ENCODE measurements at regions not wholly inside any gene's neighbourhood (a gene's known extent, or its start where the extent isn't known, plus 50 kb on each side); places are given as distances from the start of the nearest gene placed in this dataset.

DNA sequence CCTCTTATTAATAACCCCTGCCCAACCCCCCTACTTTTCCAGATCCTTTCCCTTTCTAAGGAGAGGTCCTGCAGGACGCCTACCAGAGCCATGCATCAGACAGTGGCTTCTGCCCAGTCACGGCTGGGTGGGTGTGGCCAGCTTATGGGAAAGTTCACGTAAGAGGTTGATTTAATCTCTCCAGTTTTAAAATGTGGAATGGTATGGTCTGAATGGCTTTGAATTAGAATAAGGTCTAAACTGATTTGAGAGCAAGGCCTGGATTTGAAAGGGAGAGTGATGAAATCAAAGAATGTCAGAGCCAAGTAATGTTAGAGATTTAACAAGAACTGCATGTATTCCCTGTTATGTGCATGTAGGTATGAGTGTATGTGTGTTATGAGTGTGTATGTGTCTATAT, 275.7 kb downstream of the PAX1 start:
- no peak for DNase-seq (ENCODE audit: extremely low spot score in 2 of 2)
- Histone ChIP-seq H3K27ac (no peak overlapping the region), H3K4me1 (no peaks in the 10 kb centered on the region), H3K4me3 (no peak overlapping the region), H3K27me3 (no peaks in the 10 kb centered on the region), H3K36me3 (no peaks in the 10 kb centered on the region), H3K9me3 (no peaks in the 10 kb centered on the region)
- intact Hi-C loops (cut with DNase I), result no loop called here
- TF ChIP-seq POLR2A (IDR thresholded peaks at IDR 0.05), result no peak
- TF ChIP-seq, protein P1, sequence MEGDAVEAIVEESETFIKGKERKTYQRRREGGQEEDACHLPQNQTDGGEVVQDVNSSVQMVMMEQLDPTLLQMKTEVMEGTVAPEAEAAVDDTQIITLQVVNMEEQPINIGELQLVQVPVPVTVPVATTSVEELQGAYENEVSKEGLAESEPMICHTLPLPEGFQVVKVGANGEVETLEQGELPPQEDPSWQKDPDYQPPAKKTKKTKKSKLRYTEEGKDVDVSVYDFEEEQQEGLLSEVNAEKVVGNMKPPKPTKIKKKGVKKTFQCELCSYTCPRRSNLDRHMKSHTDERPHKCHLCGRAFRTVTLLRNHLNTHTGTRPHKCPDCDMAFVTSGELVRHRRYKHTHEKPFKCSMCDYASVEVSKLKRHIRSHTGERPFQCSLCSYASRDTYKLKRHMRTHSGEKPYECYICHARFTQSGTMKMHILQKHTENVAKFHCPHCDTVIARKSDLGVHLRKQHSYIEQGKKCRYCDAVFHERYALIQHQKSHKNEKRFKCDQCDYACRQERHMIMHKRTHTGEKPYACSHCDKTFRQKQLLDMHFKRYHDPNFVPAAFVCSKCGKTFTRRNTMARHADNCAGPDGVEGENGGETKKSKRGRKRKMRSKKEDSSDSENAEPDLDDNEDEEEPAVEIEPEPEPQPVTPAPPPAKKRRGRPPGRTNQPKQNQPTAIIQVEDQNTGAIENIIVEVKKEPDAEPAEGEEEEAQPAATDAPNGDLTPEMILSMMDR (IDR thresholded peaks at IDR 0.05), result no peak
- TF ChIP-seq POLR2AphosphoS5 (IDR thresholded peaks at IDR 0.05; ENCODE audit: insufficient read depth in 1 of 2, low read depth in 1 of 2), result no peak

DNA sequence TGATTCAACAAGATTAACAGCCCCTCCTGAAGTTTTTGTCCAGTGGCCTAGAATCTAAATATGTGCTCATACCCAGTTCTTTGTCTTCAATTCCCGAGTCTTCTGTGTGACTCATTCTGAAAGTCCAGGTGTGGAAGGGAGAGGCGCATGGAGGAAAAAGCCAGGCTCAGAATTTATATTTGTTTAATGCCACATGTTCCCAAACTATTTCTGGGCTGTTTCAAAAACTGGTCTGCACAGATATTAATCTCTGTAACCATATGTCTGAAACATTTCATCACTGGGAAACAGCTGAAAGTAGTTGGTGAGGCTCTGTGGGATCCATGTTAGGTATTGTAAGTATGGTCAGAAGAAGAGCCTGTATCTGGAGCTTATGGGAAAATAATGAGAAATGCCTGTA, 266.0 kb downstream of the PAX1 start:
- TF ChIP-seq, protein P1 (IDR thresholded peaks at IDR 0.05), result no peak
- no peak for TF ChIP-seq POLR2A (IDR thresholded peaks at IDR 0.05)
- TF ChIP-seq POLR2AphosphoS5 (IDR thresholded peaks at IDR 0.05; ENCODE audit: insufficient read depth in 1 of 2, low read depth in 1 of 2), result no peak
- no peak overlapping the region for H3K27ac ChIP-seq
- no peaks in the 10 kb centered on the region for H3K36me3 ChIP-seq
- no peak overlapping the region for H3K4me3 ChIP-seq
- H3K4me1 ChIP-seq, result no peaks in the 10 kb centered on the region
- no peak for DNase-seq (ENCODE audit: extremely low spot score in 2 of 2)
- intact Hi-C loops (cut with DNase I), result no loop called here
- no peaks in the 10 kb centered on the region for H3K27me3 ChIP-seq
- no peaks in the 10 kb centered on the region for H3K9me3 ChIP-seq

DNA sequence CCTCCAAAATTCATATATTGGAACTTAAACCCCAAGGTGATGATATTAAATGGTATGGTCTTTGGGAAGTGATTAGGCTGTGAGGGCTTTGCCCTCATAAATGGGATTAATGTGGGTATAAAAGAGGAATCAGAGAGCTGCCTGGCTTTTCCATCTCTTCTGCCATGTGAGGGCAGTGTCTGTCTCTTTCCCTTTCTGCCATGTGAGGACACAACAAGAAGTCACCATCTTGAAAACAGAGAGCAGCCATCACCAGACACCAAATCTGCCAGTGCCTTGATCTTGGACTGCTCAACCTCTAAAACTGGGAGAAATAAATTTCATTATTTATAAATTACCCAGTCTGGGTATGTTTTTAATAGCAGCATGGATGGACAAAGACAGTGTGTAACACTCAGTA, 263.0 kb downstream of the PAX1 start:
- no peak for DNase-seq (ENCODE audit: extremely low spot score in 2 of 2)
- Histone ChIP-seq H3K4me1 (no peaks in the 10 kb centered on the region), H3K27me3 (no peaks in the 10 kb centered on the region), H3K27ac (no peak overlapping the region), H3K9me3 (no peaks in the 10 kb centered on the region), H3K36me3 (no peaks in the 10 kb centered on the region), H3K4me3 (no peak overlapping the region)
- TF ChIP-seq POLR2AphosphoS5 (IDR thresholded peaks at IDR 0.05; ENCODE audit: insufficient read depth in 1 of 2, low read depth in 1 of 2) (no peak), POLR2A (IDR thresholded peaks at IDR 0.05) (no peak)
- TF ChIP-seq, protein P1 (IDR thresholded peaks at IDR 0.05), result no peak
- intact Hi-C loops (cut with DNase I), result no loop called here

DNA sequence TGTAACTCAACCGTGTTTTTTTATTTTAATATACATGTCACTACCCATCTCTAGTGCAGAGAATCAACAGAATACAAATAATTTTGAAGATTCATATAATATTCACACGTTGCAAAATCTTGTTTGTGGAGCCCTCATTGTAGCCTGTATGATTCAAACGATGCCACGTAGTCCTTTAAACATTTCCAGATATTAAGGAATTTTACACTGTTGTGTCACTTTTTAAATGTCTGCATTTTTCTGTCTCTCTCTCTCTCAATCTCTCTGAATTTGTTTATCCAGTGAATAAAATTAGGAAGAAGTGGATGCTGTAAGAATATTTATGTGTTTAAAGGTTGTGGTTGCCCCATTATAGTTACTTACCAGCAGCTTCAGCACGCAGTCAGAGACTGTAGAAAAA, 262.0 kb downstream of the PAX1 start:
- intact Hi-C loops (cut with DNase I), result no loop called here

DNA sequence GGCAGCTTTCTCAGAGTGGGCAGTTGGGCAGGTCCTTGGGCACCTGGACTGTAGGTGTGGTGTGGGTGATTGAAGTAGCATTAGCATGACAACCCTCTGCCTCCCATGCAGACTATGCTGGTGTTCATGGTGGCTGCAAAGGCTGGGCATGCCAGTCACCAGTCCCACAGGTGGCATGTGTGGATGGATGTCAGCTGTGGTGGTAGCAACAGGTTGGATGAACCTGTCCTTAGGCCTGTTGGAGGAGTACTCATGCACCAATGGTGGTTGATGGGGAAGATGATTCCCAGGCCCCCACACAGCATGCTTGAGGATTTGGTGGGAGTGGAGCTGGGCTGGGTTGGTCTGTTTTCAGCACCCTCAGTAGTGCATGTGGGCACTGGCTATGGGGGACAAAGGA, 251.1 kb downstream of the PAX1 start:
- no peaks in the 10 kb centered on the region for H3K4me1 ChIP-seq
- no peak overlapping the region for H3K4me3 ChIP-seq
- no peaks in the 10 kb centered on the region for H3K36me3 ChIP-seq
- TF ChIP-seq POLR2A (IDR thresholded peaks at IDR 0.05) (no peak), POLR2AphosphoS5 (IDR thresholded peaks at IDR 0.05; ENCODE audit: insufficient read depth in 1 of 2, low read depth in 1 of 2) (no peak)
- TF ChIP-seq, protein P1 (IDR thresholded peaks at IDR 0.05), result no peak
- no peaks in the 10 kb centered on the region for H3K9me3 ChIP-seq
- no peaks in the 10 kb centered on the region for H3K27me3 ChIP-seq
- intact Hi-C loops (cut with DNase I), result no loop called here
- H3K27ac ChIP-seq, result no peak overlapping the region
- DNase-seq (ENCODE audit: extremely low spot score in 2 of 2), result no peak

More for the DNA sequence above, 262.0 kb downstream of the PAX1 start:
- no peak for DNase-seq (ENCODE audit: extremely low spot score in 2 of 2)
- no peaks in the 10 kb centered on the region for H3K27me3 ChIP-seq
- TF ChIP-seq POLR2A (IDR thresholded peaks at IDR 0.05), result no peak
- TF ChIP-seq POLR2AphosphoS5 (IDR thresholded peaks at IDR 0.05; ENCODE audit: insufficient read depth in 1 of 2, low read depth in 1 of 2), result no peak
- TF ChIP-seq, protein P1 (IDR thresholded peaks at IDR 0.05), result no peak
- H3K9me3 ChIP-seq, result no peaks in the 10 kb centered on the region
- H3K4me3 ChIP-seq, result no peak overlapping the region
- H3K36me3 ChIP-seq, result no peaks in the 10 kb centered on the region
- no peak overlapping the region for H3K27ac ChIP-seq
- H3K4me1 ChIP-seq, result no peaks in the 10 kb centered on the region

Data from vagina (tissue), 2 donors.